HG03565 (cell line): ENCODE measurements at regions not wholly inside any gene's neighbourhood (a gene's known extent, or its start where the extent isn't known, plus 50 kb on each side); places are given as distances from the start of the nearest gene placed in this dataset.

ENCODE experiments used
- ATAC-seq: cut with Tn5 transposase; IDR thresholded peaks from one replicate; pipeline ENCODE4 v1.9.1; 2021; ENCODE audit warnings: mild to moderate bottlenecking, moderate library complexity; ENCODE audit not compliant: unreplicated experiment

- ATAC-seq = no peak
Measured at GRCh38 chr5:96075579-96076289, 114.1 kb upstream of the ELL2 start.

DNA sequence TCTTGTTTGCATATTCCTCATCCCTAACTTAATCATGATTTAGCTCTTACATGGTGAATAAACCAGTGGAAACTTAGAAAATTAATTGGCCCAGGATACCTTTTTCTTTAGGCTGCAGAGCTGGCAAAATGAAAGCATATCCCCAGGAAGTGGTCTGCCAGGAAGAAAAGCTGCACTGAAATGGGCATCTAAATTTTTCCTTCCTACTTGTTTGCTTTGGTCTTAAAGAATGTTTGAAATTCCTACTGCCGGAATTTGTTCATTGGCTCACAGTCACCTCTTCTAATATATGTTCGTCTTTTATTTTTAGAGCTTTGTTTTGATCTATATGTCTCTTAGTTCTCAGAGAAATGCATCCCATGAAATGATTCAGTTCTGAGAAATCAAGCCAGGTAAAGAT lies 113.2 kb upstream of the ELL2 start:
- no peak for ATAC-seq

- ATAC-seq = no peak
Measured at GRCh38 chr5:96074460-96074859, 112.8 kb upstream of the ELL2 start.

GRCh38 chr5:96072791-96073165 lies 111.1 kb upstream of the ELL2 start:
- no peak for ATAC-seq

DNA sequence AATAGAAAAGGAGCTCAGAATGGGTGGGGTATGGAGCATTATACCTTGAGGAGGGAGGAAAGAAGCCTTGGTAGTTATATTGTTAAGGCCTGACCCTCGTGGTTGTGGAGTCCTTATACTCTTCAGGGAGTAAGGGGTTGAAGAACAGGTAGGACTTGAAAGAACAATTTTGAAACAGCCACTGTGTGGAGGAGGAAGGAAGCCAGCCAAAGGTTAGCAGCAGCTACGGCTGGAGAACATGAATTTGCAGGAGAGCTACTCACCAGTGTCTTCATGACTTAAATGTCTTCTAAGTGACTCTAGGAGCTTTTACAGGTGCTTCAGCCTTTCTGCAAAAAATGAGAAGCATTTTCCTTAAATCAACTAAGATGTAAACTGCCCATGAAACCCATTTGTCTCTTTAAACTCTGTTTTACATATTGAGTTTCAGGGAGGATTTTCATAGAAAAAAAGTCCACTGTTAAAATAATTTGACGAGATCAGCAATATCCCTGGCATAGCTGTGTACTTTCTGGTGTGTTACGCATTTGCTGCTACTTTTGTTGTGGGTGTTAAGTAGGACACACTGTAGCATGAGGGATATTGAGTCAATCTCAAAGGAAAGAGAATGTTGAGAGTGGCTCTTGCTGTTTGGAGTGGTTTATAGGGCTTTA lies 110.6 kb upstream of the ELL2 start:
- no peak for ATAC-seq

DNA sequence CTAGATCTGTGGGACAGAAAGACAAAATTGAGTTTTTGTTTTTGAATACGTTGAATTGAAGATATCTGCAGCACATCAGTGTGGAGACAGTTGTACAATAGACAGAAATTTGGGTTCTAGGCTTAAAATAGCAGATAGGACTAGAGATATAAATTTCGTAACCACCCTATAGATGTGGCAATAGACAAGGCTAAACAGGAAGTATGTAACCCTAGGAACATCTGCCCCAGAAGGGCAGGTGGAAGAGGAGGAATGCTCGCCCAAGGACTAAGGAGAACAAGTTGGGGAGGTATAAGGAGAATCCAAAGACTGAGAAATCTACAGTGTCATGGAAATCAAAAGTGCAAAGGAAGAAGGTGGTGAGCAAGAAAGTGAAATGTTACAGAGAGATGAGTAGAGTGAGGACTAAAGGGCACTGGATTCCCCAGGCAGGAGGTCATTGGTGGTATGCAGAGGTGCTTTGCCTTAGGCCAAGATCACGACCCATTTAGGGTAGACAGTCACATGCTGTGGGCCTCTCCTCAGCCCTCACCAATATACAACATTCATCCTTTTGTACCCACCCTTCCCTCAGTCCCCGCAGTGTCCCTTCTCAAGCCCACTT lies 109.1 kb upstream of the ELL2 start:
- no peak for ATAC-seq

DNA sequence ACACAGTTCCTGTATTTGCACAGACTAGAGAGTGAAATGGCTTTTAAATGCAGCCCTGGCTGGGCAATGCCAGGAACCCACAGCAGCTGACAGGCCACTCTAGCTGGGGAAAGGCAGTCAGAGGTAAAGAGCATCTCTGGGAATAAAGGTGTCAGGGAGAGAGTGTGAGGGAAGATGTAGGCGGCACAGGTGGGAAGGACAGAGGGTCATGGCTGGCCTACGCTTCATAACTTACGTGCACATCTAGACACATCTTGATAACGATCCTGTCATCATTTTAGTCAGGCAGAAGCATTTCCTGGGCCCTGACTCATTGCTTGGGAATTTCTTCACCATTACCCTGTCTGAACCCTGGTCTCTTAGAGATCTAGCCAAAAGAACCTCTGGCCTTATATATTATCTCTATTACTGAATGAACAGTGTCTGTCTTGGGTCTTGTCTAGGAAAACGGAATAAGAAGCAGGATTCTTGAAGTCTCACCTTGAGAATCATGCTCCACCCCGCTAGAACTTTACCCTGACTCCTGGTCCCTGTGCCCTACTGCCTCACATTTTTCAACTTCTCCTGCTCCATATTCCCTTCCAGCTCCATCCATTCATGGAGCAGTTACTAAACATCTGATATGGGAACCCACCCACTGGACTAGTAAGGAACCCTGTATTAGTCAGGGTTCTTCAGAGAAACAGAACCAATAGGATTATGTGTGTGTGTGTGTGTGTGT lies 106.4 kb upstream of the ELL2 start:
- ATAC-seq = no peak

- ATAC-seq = no peak
Measured at GRCh38 chr5:96067251-96067650, 105.6 kb upstream of the ELL2 start.

GRCh38 chr5:96066386-96066719 lies 104.7 kb upstream of the ELL2 start:
- no peak for ATAC-seq

- ATAC-seq = no peak
Measured at GRCh38 chr5:96065685-96066385, 104.2 kb upstream of the ELL2 start.

GRCh38 chr5:96064877-96065276 lies 103.2 kb upstream of the ELL2 start:
- no peak for ATAC-seq

GRCh38 chr5:96062836-96063235 lies 101.2 kb upstream of the ELL2 start:
- ATAC-seq = no peak

- ATAC-seq = no peak
Measured at GRCh38 chr5:96058084-96058483, 96.4 kb upstream of the ELL2 start.

GRCh38 chr5:96054311-96055030 lies 92.8 kb upstream of the ELL2 start:
- ATAC-seq = no peak

GRCh38 chr5:96053063-96053735 lies 91.5 kb upstream of the ELL2 start:
- ATAC-seq = no peak

- ATAC-seq = no peak
Measured at GRCh38 chr5:96052374-96052773, 90.7 kb upstream of the ELL2 start.

DNA sequence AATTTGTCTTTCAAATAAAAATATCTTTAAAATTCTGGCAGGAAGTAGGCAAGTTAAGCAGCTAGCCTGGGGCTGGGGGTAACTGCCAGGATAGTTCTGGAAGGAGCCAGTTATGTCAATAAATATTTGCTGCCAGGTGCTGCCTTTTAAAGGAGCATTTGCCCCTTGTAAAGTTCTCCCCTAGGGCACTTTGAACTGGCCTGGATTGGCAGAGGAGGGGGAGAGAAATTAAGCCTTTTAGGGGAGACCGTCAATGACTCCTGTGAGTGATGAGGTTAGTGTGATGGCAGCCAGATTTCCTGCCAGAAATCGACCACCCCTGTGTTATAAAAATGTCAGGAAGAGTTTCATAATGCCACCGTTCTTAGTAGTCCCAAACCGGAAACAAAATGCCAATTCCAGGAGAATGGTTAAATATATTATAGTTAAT lies 89.8 kb upstream of the ELL2 start:
- ATAC-seq = no peak

DNA sequence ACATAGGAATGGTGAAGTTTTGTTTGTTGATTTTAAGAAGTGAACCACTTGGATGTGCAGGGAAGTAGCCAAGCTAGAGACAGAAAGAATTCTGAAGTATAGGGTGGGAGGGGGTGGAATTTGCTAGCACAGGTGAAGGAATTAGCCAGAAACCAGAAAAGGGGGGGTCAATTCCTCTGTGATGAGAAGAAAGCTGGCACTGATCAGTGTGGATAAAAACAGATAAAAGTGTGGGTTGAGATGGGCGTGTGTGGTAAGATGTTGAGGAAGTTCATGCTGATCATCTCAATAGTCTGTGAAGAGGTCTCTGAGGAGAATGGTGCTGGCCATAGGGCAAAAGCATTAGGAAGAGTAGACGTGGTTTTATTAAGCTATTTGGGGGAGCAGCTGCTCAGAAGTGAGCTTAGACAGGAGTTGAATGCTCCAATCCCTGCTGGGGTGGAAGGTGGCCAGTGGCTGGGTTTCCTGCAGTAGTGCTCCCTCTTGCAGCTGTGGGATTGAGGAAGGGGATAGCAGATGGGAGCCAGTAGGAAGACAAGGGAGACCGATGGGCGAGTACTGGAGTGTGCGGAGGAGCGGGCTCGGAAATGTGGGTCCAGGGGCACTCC lies 88.7 kb upstream of the ELL2 start:
- no peak for ATAC-seq

DNA sequence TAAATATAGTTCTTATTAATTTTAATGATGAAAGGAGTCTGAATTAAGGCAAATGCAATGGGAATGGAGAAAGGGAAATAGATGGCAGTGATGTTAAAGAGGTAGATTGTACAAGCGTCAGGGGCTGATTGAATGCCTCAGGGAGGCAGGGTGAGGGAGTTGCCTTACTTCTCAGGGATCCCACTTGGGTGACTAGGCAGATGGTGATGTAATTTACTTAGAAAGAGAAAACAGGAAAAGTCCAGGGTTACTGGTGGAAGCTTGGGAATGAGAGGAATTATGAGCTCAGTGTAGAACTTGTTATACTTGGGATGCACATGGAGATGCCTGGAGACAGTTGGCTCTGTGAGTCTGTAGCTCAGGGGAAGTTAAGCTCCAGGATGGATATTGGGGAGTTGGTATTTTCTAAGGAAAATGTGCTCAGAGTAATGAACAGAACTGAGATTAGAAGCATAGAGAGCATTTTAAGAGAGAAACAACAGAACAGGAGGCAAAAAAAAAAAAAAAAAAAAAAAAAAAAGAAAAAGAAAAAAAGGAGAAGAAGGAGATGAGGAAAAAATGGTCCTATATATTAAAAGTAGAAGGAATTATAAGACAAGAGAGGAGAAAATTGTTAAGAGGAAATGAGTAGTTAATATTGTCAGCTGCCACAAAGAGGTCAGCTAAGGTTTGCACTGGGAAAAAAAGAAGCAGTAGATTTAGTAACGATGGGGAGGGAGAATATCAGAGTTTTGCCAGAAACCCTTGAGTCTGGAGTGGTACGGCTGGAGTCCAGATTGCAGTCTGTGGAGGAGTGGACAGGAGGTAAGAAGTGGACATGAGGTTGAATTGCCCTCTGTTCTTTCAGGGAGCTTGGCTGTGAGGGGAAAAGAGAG lies 88.0 kb upstream of the ELL2 start:
- ATAC-seq = no peak
